Mucosa of stomach (tissue), 1 donor: ENCODE measurements at regions not wholly inside any gene's neighbourhood (a gene's known extent, or its start where the extent isn't known, plus 50 kb on each side); places are given as distances from the start of the nearest gene placed in this dataset.

ENCODE experiments used
- H3K27me3 ChIP-seq: one replicate; pipeline ENCODE4 v1.7.0; 2013; ENCODE audit warnings: mild to moderate bottlenecking, low read length; ENCODE audit not compliant: control insufficient read depth, insufficient read depth
- H3K36me3 ChIP-seq: one replicate; pipeline ENCODE4 v1.7.0; 2013; ENCODE audit warnings: low read length; ENCODE audit not compliant: control insufficient read depth, insufficient read depth
- H3K4me1 ChIP-seq: one replicate; pipeline ENCODE4 v1.7.0; 2013; ENCODE audit warnings: mild to moderate bottlenecking, low read length; ENCODE audit not compliant: control insufficient read depth, insufficient read depth
- H3K4me3 ChIP-seq: one replicate; pipeline ENCODE4 v1.7.0; 2013; ENCODE audit warnings: low read length
- H3K9ac ChIP-seq: one replicate; pipeline ENCODE4 v1.7.0; 2013; ENCODE audit warnings: mild to moderate bottlenecking, low read length, moderate library complexity
- H3K9me3 ChIP-seq: one replicate; pipeline ENCODE4 v1.7.0; 2013; ENCODE audit warnings: mild to moderate bottlenecking, low read length, moderate library complexity; ENCODE audit not compliant: control insufficient read depth
- donor health status: Pancreatic carcinoma.

DNA sequence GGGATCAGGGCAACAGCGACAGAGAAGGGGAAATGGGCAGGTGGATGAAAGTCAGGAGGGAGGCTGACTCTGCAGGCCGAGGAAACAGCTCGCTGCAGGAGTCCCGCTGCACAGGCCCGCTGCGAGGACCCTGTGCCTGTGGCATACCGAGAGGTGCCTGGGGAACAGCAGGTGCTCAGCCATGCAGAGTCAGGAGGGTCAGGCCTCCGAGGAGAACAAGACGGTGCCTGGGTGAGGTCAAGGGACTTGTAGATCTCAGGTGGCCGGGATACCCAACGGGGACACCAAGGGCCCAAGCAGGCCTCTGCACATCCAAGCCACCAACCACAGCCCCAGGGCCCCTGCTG lies 67.5 kb downstream of the NCOR2 start:
- Histone ChIP-seq H3K4me1 (peaks cover 33% of the 10 kb centered on the region), H3K27me3 (no peaks in the 10 kb centered on the region), H3K9ac (no peak overlapping the region)

DNA sequence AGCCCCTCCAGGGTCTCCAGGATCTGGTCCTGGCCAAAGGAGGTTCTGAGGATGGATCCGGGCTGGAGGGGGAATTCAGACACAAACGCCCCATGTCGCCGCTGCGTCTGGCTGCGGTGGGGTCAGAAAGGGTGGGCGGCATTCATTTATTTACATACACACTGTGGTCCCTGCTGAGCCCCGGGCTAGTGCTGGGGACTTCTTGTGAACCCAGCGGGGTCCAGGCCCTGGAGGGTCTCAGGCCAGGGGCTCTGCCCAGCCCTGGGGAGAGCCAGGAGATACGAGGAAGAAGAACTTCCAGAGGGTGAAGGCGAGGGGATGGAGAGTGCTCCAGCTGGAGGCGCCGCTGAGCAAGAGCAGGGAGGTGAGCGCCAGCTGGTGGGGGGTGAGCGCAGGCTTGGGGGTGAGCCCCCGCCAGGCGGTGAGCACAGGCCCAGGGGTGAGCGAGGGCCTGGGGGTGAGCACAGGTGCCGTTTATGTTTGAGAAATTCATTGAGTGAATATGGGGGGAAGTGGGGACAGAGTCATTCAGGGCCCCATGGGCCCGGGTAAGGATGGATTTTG lies 68.1 kb downstream of the NCOR2 start:
- Histone ChIP-seq H3K9me3 (no peaks in the 10 kb centered on the region), H3K9ac (no peak overlapping the region), H3K36me3 (no peaks in the 10 kb centered on the region), H3K27me3 (no peaks in the 10 kb centered on the region), H3K4me3 (no peak overlapping the region), H3K4me1 (peaks cover 27% of the 10 kb centered on the region)

More for the DNA sequence above, 67.5 kb downstream of the NCOR2 start:
- Histone ChIP-seq H3K36me3 (no peaks in the 10 kb centered on the region), H3K4me3 (no peak overlapping the region), H3K9me3 (no peaks in the 10 kb centered on the region)

DNA sequence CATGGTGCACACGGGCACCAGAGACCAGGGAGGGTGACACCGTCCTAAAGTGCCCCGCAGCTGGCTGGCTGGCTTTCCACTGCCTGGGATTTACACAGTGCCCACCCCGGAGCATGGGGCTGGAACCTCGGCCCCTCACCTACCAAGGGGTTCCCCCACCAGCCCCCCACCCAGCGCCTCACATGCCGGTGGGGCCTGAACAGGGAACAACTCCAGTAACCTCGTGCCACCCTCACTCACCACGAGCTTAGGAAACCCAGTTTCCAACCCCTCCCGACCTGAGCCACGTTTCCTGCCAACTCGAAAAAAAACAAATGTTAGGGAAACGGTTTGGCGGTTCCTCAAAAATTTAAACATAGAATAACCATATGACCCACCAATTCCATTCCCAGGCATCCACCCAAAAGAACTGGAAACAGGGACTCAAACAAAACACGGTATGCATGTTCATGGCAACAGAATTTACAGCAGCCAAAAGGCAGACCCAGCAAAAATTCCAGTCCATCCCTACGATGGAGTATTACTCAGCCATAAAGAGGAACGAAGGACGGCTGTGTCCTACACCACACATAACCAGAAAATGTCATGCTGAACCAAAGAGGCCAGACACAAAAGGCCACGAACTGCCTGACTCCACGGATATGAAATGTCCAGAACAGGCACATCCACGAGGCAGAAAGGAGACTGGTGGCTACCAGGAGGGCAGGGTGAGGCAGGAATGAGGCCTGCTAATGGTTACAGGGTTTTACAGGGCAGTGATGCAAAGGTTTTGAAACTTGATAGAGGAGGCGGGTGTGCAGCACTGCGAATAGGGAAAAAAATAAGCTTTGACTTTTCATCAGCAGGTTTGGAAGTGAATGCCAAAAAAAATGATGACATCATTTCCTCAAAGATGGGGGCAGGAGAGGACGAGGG lies 68.9 kb downstream of the NCOR2 start:
- H3K27me3 ChIP-seq = no peaks in the 10 kb centered on the region
- peaks cover 27% of the 10 kb centered on the region for H3K4me1 ChIP-seq
- H3K9ac ChIP-seq = no peak overlapping the region
- no peak overlapping the region for H3K4me3 ChIP-seq
- H3K9me3 ChIP-seq = no peaks in the 10 kb centered on the region
- H3K36me3 ChIP-seq = no peaks in the 10 kb centered on the region

DNA sequence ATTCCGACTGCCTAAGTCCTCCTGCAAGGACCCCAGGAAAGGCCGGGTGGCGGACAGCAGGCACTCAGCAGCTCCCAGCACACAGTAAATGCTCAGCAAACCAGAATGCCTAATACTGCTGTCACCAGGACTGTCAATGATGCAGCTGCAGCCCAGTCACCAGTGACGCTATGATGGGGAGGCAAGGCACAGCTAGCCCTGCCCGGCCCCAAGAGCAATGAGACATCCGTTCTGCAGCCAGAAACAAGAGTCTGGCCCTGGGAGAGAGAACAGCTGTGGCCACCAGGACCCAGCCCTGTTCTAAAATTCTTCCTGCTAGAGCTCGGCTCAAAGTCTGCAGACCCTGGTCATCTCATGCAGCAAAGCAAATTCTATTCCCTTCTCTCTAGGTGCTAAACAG lies 69.8 kb downstream of the NCOR2 start:
- Histone ChIP-seq H3K27me3 (no peaks in the 10 kb centered on the region), H3K36me3 (no peaks in the 10 kb centered on the region), H3K9me3 (no peaks in the 10 kb centered on the region), H3K9ac (no peak overlapping the region), H3K4me3 (no peak overlapping the region), H3K4me1 (peaks cover 27% of the 10 kb centered on the region)

DNA sequence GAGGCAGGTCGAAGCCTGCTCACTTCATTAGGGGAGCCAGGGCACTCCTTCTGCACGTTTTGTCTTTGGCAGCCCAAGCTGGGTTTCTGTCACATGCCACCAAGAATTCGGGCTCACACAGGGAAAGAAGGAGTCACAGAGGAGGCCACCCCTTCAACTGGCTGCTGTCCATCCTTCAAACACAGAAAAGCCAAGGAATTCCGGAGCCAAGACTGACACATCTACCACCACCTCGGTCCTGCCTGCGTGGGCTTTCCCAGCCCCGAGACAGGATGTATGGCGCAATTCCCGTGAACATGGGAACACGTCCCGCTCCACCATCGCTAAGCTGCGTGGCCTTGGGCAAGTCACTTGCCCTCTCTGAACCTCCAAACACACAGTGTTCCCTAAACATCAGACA lies 70.4 kb downstream of the NCOR2 start:
- H3K4me1 ChIP-seq = peaks cover 27% of the 10 kb centered on the region
- no peaks in the 10 kb centered on the region for H3K36me3 ChIP-seq
- no peaks in the 10 kb centered on the region for H3K9me3 ChIP-seq
- H3K9ac ChIP-seq = no peak overlapping the region
- H3K4me3 ChIP-seq = no peak overlapping the region
- H3K27me3 ChIP-seq = no peaks in the 10 kb centered on the region

DNA sequence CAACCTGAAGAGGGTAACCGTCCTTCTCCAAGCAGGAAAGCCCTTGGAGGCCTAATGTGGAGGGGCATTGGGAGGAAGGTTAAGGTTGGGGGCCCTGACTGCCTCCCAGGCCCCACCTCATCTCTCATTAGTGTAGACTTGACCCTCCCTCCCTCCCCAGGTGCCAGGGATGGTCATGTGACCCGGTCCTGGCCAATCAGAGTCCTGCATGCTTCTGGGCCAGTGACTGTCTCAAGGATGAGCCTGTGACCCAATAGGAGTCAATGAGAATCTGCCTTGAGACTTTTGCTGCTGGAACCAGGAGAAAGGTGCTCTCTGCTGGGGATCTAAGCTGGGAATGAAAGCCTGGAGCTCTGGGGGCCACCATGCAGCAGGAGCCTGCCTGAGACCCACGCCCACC lies 70.8 kb downstream of the NCOR2 start:
- Histone ChIP-seq H3K4me1 (peaks cover 31% of the 10 kb centered on the region), H3K27me3 (no peaks in the 10 kb centered on the region), H3K36me3 (no peaks in the 10 kb centered on the region), H3K4me3 (no peak overlapping the region), H3K9me3 (no peaks in the 10 kb centered on the region), H3K9ac (no peak overlapping the region)

DNA sequence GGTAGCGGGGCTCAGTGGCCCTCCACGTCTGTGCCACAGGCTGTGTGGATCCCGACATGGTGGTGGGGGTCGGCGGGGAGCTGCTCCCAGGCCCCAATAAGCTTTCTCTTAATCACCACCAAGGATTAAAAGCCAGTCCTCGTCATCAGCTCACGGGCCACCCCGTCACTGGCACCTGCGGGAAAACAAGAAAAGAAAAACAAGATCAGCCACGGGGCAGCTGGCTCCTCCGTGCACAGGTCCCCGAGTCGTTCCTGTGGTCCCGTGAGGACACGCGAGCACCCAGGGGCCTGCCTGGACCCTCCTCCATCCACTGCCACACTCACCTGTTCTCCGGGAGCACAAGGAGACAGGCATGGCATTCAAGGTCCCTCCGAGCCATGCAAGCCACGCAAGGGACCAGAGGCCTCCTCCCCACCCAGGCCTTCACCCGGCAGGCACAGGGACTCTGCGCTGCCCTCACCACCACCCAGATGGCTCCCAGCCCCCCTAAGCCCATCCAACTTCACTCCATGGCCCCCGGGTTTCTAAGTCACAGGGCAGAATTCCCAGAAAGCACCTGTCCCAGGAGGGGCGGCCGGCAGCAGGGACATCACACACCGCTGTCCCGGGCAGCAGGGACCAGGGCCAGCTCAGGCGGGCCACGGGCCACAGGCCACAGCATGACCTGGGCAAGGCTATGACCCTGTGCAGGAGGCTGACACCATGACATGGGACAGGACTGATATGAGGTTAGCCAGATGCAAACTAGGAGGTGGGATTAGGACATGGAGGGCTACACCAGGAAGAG lies 72.0 kb downstream of the NCOR2 start:
- Histone ChIP-seq H3K36me3 (no peaks in the 10 kb centered on the region), H3K4me1 (peaks cover 38% of the 10 kb centered on the region), H3K27me3 (no peaks in the 10 kb centered on the region), H3K4me3 (no peak overlapping the region), H3K9ac (no peak overlapping the region), H3K9me3 (no peaks in the 10 kb centered on the region)

DNA sequence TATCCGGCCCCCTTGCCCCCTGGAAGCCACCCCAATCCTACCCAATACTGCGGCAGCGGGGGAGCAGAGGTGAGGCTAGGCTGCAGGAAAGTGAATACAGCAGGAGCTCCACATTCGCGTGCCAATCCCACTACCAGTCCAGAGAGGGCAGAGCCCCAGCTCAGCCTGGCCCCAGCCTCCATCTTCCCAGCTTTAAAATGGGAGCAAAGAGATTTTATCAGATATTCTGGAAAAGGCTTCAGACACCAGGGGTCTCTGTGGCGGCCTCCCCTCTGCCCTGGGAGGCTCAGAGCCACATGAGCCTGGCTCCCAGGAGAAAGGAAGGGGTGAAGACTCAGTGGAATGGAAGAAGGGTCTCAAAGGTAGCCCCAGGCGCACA lies 72.7 kb downstream of the NCOR2 start:
- Histone ChIP-seq H3K36me3 (no peaks in the 10 kb centered on the region), H3K4me1 (peaks cover 40% of the 10 kb centered on the region), H3K9ac (no peak overlapping the region), H3K4me3 (no peak overlapping the region), H3K27me3 (no peaks in the 10 kb centered on the region), H3K9me3 (no peaks in the 10 kb centered on the region)

DNA sequence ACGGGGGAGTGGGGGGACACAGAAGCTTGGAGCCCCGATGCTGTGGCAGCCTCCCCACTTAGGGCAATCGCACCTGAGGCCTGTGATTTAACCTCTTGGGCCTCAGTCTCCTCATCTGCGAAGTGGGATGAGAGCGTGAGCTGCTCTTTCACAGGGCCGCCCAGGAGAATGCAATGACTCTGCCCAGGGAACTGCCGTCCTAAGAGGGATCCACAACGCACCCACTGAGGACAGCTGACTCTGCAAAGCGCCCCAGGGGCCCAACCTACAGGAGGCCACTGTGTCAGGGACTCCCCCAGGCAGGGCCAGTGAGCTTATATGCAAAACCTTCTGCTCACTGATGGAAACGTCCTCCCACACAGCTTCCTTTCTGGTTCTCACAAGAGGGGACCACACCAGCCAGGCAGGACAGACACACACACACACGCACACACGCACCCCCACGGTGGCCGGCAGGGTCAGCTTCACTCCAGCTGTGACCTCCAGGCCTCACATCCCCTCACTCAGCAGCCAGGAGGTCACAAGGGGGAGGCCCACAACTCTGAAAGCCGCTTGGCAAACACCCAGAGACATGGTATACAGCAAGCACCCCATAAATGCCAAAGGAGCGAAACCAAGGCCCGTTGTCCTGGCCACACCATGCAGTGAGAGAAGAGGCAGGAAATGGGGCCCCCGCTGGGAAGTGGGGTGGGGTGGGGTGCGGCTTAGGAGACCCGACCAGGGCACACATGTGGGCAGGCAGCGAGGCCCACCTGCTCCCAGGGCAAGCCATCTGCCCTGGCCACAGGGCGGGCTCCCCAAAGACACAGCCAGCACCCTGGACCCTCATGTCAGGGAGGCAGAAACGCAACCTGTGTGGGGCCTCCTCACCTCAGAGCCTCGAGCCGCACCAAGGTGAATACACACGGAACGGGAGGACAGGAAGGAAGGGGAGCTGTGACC lies 73.3 kb downstream of the NCOR2 start:
- Histone ChIP-seq H3K4me1 (peaks cover 40% of the 10 kb centered on the region), H3K9ac (no peak overlapping the region), H3K4me3 (no peak overlapping the region), H3K9me3 (no peaks in the 10 kb centered on the region), H3K27me3 (no peaks in the 10 kb centered on the region), H3K36me3 (no peaks in the 10 kb centered on the region)

DNA sequence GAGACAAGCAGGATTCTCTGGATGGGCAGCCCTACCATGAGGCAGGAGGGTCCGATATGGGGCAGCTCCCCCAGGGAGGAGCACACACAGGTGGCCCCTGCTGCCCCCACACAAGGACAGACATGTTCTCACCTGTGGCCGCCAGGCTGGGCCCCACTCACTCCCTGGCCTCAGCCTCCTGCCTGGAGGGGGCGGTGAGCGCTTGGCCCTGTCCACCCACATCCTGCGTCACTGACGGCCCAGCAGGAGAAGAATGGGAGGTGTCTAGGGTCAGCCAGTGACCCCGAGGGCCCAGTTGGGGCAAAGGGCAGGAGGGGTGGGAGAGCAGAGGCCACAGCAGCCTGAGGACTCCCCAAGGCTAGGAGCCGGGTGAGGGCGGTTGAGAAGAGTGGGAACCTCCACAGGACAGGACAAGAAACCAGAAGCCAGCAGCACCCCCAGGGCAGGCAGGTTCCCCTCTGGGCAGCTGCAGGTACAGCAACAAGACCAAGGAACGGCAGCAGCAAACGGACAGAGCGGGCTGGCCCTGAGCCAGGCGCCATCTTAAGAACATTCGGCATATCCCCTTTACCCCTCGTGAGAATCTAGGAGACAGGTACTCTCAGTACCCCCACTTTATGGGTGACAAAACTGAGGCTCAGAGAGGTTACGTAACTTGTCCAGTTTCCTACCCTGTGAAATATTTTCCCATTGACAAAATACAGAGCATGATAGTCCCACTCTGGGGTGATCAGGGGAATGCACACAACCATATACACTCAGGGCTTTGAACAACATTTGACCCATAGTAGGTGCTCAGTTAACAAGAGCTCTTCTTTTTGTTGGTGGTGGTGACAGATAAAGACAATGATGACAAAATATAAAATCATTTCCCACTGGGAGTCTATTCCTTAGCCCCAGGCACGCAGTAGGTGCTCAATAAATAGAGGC lies 74.3 kb downstream of the NCOR2 start:
- H3K9me3 ChIP-seq = no peaks in the 10 kb centered on the region
- H3K27me3 ChIP-seq = no peaks in the 10 kb centered on the region
- H3K4me3 ChIP-seq = no peak overlapping the region
- no peaks in the 10 kb centered on the region for H3K36me3 ChIP-seq
- no peak overlapping the region for H3K9ac ChIP-seq
- peaks cover 33% of the 10 kb centered on the region for H3K4me1 ChIP-seq
